Amniotic stem cell (primary cell): ENCODE measurements at regions not wholly inside any gene's neighbourhood (a gene's known extent, or its start where the extent isn't known, plus 50 kb on each side); places are given as distances from the start of the nearest gene placed in this dataset.
"Not testable (repeated sequence)": the region's sequence is repeated elsewhere in the genome, so short reads cannot be mapped to it uniquely, and the experiment has no call there.

Source experiments
- DNase-seq: peaks from one replicate; lab custom pipeline; 2025; lab: John Stamatoyannopoulos, UW

GRCh38 chr10:109067031-109067430 is 856.3 kb downstream of the XPNPEP1 start:
- DNase-seq = no peak

- DNase-seq = no peak
Measured at GRCh38 chr10:109065821-109066220, 857.5 kb downstream of the XPNPEP1 start.

- DNase-seq = no peak
Measured at GRCh38 chr10:109062371-109062770, 860.9 kb downstream of the XPNPEP1 start.

DNA sequence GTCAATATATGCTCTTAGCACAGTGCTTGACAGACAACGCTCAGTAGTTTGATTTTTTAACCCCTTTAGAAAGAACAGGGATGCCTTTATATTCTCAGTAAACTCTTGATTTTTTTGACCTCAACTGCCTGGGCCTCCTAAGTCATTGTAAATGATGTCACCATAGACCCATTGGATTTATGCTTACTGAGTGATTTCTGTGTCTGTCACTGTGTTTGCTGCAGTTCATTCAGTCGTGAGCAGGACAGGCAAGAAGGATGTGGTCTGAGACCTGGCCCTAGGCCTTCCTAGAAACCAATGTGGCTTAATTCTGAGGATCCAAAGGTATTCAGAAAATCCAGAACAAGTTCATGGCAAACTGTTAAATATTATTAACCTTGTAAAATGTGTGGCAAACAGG is 868.1 kb downstream of the XPNPEP1 start:
- no peak for DNase-seq

DNA sequence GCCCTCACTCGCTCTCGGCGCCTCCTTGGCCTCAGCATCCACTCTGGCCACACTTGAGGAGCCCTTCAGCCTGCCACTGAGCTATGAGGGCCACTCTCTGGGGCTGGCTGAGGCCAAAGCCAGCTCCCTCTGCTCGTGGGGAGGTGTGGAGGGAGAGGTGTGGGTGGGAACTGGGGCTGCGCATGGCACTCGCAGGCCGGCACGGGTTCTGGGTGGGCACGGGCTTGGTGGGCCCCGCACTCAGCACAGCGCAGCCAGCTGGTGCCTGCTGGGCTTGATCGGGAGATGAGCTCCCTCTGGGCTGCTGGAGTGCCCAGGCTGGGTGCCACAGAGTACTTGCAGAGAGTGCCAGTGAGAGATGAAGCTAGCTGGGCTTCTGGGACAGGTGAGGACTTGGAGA is 875.5 kb downstream of the XPNPEP1 start:
- no peak for DNase-seq

- not testable (repeated sequence) for DNase-seq
Measured at GRCh38 chr10:109046427-109046826, 876.9 kb downstream of the XPNPEP1 start.

- no peak for DNase-seq
Measured at GRCh38 chr10:109040622-109041021, 882.7 kb downstream of the XPNPEP1 start.

DNA sequence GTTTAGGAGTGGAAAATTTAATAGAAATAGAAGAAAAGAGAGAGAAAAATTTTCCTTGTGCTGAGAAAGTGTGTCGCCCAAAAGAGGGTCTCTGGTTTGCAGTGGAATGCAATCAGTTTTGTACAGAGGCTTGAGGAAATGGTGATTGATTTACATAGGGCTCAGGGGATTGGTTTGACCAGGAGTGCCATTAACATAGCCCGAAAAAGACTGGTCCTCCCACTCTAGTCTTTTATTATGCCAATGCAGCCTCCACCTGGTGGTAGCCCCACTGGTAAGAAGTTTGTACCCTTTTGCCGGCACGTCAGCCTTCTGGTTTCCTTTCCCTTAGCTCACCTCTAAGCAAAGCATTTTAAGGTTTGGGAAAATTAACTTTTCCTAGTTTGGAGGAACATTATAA is 885.3 kb downstream of the XPNPEP1 start:
- DNase-seq = no peak

GRCh38 chr10:109030581-109031210 is 892.6 kb downstream of the XPNPEP1 start:
- no peak for DNase-seq

GRCh38 chr10:109029870-109030269 is 893.4 kb downstream of the XPNPEP1 start:
- DNase-seq = no peak

DNA sequence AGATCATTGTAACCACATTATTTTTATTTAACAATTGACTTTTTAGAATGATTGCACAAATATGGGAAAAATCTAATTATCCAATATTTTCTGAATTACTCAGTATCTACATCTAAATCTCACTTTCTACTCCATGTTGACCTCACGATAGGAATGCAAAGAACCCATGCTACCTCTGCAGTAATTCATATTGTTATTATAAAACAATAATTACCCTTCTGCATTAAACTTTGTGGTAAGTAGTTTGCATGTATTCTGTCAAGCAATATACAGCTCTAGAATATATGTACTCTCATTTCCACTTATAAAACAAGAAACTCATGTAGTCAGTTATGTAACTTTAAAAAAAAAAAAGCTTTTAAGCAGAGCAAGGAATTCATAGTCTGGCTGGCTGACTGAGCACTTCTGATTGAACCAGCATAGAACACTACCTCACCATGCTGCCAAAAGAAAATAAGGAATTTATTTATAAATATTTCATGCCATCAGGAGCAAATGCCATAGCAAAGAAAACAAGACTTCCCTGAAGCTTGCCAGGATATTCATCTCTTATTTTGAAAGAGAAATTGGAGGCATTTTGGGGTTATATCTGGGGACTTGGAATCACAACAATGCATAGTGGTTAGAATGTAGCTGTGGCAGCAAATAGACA is 895.7 kb downstream of the XPNPEP1 start:
- DNase-seq = no peak

DNA sequence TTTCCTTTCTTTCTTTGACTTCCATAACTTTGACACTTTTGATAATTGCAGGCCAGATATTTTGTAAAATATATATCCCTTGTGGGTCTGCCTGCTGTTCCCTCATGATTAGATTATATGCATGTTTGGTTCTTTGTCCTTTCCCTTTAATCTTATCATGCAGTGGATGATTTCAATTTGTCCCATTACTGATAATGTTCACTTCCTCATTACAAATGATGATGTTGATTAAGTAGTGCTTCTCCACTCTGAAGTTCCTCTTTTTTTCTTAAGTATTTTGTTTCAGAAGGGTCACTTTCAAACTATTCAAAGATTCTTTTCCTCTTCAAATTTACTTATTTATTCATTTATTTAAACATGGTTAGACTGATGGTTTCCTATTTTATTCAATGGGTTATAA is 898.1 kb downstream of the XPNPEP1 start:
- no peak for DNase-seq

DNA sequence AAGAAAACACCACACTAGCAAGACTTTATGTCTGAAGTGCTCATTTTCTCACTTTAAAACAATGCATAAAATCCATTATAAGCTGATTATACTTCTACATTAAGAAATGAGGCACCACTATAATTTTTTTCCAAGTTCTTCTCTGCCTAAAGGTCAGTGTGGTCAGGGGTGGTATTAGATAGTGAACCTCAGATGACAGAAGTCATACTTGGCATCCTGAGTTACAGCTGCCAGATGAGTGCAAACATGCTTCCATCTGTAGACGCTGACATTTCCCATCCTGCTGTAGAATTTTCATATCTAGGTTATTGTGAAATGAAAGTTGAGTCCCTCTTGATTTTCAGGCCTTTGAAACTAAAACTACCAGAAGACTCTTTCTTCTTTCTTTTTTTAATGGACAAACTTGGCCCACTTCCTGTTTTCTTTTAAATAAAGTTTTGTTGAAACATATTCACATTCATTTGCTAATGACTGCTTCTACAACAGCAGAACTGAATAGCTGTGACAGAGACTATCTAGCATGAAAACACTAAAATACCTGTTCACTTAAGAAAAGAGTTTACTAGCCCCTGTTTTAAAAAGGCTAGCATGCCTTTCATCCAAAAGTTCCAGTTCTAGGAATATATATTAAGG is 900.8 kb downstream of the XPNPEP1 start:
- no peak for DNase-seq

GRCh38 chr10:109019001-109019424 is 904.3 kb downstream of the XPNPEP1 start:
- DNase-seq = no peak

GRCh38 chr10:109007514-109007913 is 915.8 kb downstream of the XPNPEP1 start:
- no peak for DNase-seq

GRCh38 chr10:108990441-108990840 is 932.9 kb downstream of the XPNPEP1 start:
- DNase-seq = no peak

GRCh38 chr10:108989976-108990375 is 933.3 kb downstream of the XPNPEP1 start:
- no peak for DNase-seq

DNA sequence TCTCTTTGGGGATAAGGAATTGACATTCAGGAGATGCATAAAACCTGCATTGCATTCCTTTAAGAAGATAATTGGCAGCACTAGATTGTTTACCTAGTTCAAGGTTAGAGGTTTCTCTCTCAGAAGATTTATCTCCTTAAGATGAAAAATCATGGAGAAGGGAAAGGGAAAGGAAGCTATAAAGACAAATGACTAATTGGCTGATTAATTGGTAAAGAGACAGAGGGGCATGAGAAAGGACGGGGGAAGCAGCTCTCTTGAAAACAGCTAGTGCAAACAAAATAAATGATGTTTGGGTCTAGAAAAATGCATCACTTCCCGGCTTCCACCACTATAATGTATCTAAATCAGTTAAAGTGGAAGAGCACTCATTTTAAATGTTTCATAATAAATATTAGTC is 941.2 kb downstream of the XPNPEP1 start:
- DNase-seq = no peak

DNA sequence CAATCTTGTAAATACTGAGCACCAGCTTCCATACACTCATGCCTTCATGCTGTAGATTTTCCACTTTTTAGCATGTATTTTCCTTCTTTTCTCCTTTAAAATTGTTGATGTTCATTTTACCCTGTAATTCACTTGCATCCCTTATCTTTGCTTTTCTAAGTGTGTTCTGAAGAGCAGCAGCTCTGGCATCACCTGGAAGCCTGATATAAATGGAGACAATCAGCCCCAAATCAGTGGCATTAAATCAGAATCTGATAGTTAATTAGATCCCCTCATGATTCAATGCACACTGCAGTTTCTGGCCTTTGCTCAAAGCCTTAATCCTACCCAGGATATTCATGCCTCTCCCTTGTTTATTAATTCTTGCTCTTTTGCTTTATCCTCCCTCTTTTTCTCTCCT is 942.4 kb downstream of the XPNPEP1 start:
- no peak for DNase-seq

- no peak for DNase-seq
Measured at GRCh38 chr10:108975459-108976058, 947.8 kb downstream of the XPNPEP1 start.

GRCh38 chr10:108970016-108970415 is 953.3 kb downstream of the XPNPEP1 start:
- DNase-seq = no peak

DNA sequence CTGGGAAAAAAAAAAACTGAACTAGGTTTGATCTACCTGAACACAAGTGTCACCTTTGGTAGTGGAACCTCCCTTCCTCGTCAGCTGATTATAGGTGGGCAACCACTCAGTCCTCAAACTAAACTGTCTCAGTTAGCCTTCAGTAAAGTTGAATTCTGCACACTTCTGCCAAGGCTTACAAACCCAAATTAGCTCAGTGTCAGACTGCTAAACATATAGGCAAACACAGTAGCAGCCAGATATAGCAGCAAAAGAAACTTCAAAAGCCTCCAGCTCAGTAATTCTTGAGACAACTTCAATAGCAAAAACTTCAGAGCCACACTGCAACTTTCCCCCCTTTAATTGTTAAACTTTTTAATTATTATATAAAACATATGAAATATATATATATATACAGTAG is 956.9 kb downstream of the XPNPEP1 start:
- DNase-seq = no peak

- DNase-seq = no peak
Measured at GRCh38 chr10:108966005-108966404, 957.3 kb downstream of the XPNPEP1 start.
